Nephron progenitor cell (in vitro differentiated cells): ENCODE measurements at regions not wholly inside any gene's neighbourhood (a gene's known extent, or its start where the extent isn't known, plus 50 kb on each side); places are given as distances from the start of the nearest gene placed in this dataset.

Source experiments
- DNase-seq: peaks from one replicate; pipeline ENCODE4 v3.0.0; 2021
- H3K27ac Mint-ChIP-seq: 2 replicates; pipeline ENCODE4 v1.8.0; 2021; ENCODE audit warnings: mild to moderate bottlenecking, moderate library complexity, mixed read lengths
- H3K27me3 Mint-ChIP-seq: 2 replicates; pipeline ENCODE4 v1.8.0; 2021; ENCODE audit warnings: mild to moderate bottlenecking, low read depth, mixed read lengths; ENCODE audit not compliant: poor library complexity
- H3K36me3 Mint-ChIP-seq: 2 replicates; pipeline ENCODE4 v1.8.0; 2021; ENCODE audit warnings: low read depth, mixed read lengths
- H3K4me1 Mint-ChIP-seq: 2 replicates; pipeline ENCODE4 v1.8.0; 2021; ENCODE audit warnings: mixed read lengths
- H3K4me3 Mint-ChIP-seq: 2 replicates; pipeline ENCODE4 v1.8.0; 2021; ENCODE audit warnings: mild to moderate bottlenecking, moderate library complexity, mixed read lengths
- H3K9me3 Mint-ChIP-seq: 2 replicates; pipeline ENCODE4 v1.8.0; 2021; ENCODE audit warnings: mild to moderate bottlenecking, moderate library complexity, mixed read lengths
- TF ChIP-seq, protein P1 (sequence below): fragments of 200-600 bp; sonication (generic); IDR thresholded peaks from 2 replicates; pipeline ENCODE4 v1.5.0; 2021; ENCODE audit warnings: antibody characterized with exemption

- Mint-ChIP-seq H3K36me3 (no peaks in the 10 kb centered on the region), H3K4me1 (no peaks in the 10 kb centered on the region), H3K9me3 (peaks cover 3% of the 10 kb centered on the region), H3K4me3 (no peak overlapping the region), H3K27ac (no peak overlapping the region), H3K27me3 (peaks cover 8% of the 10 kb centered on the region)
- TF ChIP-seq, protein P1, sequence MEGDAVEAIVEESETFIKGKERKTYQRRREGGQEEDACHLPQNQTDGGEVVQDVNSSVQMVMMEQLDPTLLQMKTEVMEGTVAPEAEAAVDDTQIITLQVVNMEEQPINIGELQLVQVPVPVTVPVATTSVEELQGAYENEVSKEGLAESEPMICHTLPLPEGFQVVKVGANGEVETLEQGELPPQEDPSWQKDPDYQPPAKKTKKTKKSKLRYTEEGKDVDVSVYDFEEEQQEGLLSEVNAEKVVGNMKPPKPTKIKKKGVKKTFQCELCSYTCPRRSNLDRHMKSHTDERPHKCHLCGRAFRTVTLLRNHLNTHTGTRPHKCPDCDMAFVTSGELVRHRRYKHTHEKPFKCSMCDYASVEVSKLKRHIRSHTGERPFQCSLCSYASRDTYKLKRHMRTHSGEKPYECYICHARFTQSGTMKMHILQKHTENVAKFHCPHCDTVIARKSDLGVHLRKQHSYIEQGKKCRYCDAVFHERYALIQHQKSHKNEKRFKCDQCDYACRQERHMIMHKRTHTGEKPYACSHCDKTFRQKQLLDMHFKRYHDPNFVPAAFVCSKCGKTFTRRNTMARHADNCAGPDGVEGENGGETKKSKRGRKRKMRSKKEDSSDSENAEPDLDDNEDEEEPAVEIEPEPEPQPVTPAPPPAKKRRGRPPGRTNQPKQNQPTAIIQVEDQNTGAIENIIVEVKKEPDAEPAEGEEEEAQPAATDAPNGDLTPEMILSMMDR = no peak
- DNase-seq = no peak
Observed at GRCh38 chr5:62130107-62130506, 175.9 kb upstream of the KIF2A start.

GRCh38 chr5:62132276-62132675 is 173.7 kb upstream of the KIF2A start:
- DNase-seq = no peak
- Mint-ChIP-seq H3K36me3 (no peaks in the 10 kb centered on the region), H3K4me3 (no peak overlapping the region), H3K27ac (no peak overlapping the region), H3K27me3 (peaks cover 3% of the 10 kb centered on the region), H3K9me3 (peaks cover 3% of the 10 kb centered on the region), H3K4me1 (no peaks in the 10 kb centered on the region)
- TF ChIP-seq, protein P1 = no peak

- no peak overlapping the region for H3K4me3 Mint-ChIP-seq
- TF ChIP-seq, protein P1 = no peak
- no peak for DNase-seq
- no peaks in the 10 kb centered on the region for H3K36me3 Mint-ChIP-seq
- H3K27ac Mint-ChIP-seq = no peak overlapping the region
- H3K9me3 Mint-ChIP-seq = peaks cover 3% of the 10 kb centered on the region
- no peaks in the 10 kb centered on the region for H3K4me1 Mint-ChIP-seq
- H3K27me3 Mint-ChIP-seq = no peaks in the 10 kb centered on the region
Observed at GRCh38 chr5:62133426-62133825, 172.6 kb upstream of the KIF2A start.

GRCh38 chr5:62134811-62135210 is 171.2 kb upstream of the KIF2A start:
- no peak overlapping the region for H3K27ac Mint-ChIP-seq
- H3K27me3 Mint-ChIP-seq = no peaks in the 10 kb centered on the region
- H3K4me3 Mint-ChIP-seq = no peak overlapping the region
- H3K9me3 Mint-ChIP-seq = peaks cover 3% of the 10 kb centered on the region
- no peaks in the 10 kb centered on the region for H3K36me3 Mint-ChIP-seq
- TF ChIP-seq, protein P1 = no peak
- no peak for DNase-seq
- H3K4me1 Mint-ChIP-seq = no peaks in the 10 kb centered on the region

- no peak for DNase-seq
- Mint-ChIP-seq H3K27me3 (no peaks in the 10 kb centered on the region), H3K4me1 (peaks cover 5% of the 10 kb centered on the region), H3K27ac (no peak overlapping the region), H3K4me3 (no peak overlapping the region), H3K9me3 (peaks cover 3% of the 10 kb centered on the region), H3K36me3 (no peaks in the 10 kb centered on the region)
- TF ChIP-seq, protein P1 = no peak
Observed at GRCh38 chr5:62137628-62138027, 168.4 kb upstream of the KIF2A start.

DNA sequence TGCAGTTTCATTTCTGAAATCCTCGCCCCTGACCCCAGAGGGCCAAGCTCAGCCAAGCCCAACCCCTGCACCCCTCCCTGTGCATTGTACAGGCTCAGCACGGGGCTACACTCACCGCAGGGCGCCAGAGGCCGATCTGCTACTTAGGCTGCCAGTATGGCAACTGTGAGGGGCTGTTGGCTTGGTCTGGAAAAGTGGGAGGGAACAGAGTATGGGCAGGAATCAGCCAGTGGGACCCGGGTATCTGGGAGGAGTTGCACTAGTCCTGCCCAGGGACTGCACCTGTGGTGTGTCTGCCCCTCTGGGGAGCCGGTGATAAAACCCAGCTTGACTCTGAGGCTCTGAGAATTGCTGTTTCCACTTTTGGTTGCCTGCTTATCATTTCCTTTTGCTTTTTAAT is 167.4 kb upstream of the KIF2A start:
- H3K27ac Mint-ChIP-seq = no peak overlapping the region
- H3K36me3 Mint-ChIP-seq = no peaks in the 10 kb centered on the region
- TF ChIP-seq, protein P1 = no peak
- H3K4me1 Mint-ChIP-seq = peaks cover 15% of the 10 kb centered on the region
- peaks cover 2% of the 10 kb centered on the region for H3K27me3 Mint-ChIP-seq
- H3K9me3 Mint-ChIP-seq = peaks cover 3% of the 10 kb centered on the region
- peak; percentile 16 for DNase-seq
- H3K4me3 Mint-ChIP-seq = no peak overlapping the region
